ENCODE measurements at regions not wholly inside any gene's neighbourhood (a gene's known extent, or its start where the extent isn't known, plus 50 kb on each side); places are given as distances from the start of the nearest gene placed in this dataset.

DNA sequence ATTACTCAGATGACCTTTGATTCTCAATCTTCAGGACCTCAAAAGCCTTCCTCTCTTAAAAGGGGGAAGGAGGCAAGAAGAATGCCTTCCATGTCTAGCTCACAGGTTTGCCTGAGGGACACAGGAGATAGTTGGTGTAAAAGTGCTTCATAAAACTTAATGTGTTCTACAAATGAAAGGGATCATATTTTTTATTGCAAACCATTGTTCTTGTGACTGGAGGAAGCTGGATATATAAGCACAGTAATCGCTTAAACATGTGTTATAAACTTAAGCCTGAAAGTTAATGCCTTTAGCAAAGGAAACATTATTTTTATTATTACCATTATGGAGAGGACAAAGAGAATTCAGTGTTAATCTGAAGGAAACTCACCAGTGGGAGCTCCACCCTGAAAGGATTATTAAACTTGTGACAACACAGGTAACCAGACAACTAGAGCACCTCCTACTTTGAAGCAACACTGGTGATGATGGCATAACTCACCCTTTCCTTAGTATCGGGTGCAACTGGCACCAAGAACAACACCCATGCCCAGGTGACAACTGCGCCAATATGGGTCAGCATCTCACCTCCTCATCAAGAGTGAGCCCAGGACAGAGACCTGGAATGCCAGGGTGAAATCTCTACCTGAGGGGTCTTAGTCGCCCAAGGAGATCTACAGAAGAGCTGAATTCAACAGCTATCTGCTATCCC is 288.7 kb upstream of the PRDM1 start:
- no peak for TF ChIP-seq EZH2phosphoT487 (IDR thresholded peaks at IDR 0.05; ENCODE audit: borderline replicate concordance, low read length)
- TF ChIP-seq, protein P1, sequence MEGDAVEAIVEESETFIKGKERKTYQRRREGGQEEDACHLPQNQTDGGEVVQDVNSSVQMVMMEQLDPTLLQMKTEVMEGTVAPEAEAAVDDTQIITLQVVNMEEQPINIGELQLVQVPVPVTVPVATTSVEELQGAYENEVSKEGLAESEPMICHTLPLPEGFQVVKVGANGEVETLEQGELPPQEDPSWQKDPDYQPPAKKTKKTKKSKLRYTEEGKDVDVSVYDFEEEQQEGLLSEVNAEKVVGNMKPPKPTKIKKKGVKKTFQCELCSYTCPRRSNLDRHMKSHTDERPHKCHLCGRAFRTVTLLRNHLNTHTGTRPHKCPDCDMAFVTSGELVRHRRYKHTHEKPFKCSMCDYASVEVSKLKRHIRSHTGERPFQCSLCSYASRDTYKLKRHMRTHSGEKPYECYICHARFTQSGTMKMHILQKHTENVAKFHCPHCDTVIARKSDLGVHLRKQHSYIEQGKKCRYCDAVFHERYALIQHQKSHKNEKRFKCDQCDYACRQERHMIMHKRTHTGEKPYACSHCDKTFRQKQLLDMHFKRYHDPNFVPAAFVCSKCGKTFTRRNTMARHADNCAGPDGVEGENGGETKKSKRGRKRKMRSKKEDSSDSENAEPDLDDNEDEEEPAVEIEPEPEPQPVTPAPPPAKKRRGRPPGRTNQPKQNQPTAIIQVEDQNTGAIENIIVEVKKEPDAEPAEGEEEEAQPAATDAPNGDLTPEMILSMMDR (IDR thresholded peaks at IDR 0.05; ENCODE audit: low read depth, low read length, poor library complexity, severe bottlenecking), result no peak

Measured in DOHH2 (cell line).